HG03175 (cell line): ENCODE measurements at regions not wholly inside any gene's neighbourhood (a gene's known extent, or its start where the extent isn't known, plus 50 kb on each side); places are given as distances from the start of the nearest gene placed in this dataset.

Experiments used
- ATAC-seq: cut with Tn5 transposase; IDR thresholded peaks from one replicate; pipeline ENCODE4 v1.9.1; 2021; ENCODE audit warnings: mild to moderate bottlenecking, moderate library complexity; ENCODE audit not compliant: unreplicated experiment

DNA sequence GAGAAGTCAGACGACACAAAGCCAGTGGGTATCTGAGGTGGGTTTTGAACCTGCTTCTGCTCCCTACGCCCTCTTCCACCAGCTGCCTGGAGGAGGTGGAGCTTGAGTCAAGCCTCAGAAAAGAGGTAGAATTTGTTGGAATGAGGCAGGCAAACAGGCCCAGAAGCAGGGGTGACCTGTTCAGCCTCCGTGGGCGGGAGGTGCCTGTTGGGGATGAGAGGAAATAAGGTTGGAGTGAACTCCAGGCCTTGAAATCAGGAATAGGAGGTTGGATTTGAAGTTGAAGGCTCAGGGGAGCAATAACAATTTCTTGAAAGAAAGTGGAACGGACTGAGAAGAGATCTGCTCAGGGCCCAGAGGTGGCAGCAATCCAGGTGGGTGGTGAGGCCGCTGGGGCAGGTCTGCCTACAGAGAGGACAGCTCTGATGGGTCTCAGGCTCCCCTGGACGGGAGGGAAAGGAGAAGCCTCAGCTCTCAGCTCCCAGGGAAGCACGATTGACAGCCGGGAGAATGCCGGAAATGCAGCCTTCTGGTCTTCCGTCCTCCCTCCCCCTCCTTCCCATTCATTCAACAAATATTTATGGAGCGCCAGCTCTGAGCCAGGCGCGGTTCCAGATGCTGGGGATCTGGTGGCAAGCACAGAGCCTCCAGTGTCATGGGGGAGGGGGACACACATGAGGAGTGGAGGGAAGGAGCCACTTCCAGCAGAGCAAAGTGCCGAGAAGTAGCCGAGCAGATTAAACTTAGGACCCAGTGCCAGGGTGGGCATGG lies 61.9 kb upstream of the CIBAR2 start:
- ATAC-seq = no peak

DNA sequence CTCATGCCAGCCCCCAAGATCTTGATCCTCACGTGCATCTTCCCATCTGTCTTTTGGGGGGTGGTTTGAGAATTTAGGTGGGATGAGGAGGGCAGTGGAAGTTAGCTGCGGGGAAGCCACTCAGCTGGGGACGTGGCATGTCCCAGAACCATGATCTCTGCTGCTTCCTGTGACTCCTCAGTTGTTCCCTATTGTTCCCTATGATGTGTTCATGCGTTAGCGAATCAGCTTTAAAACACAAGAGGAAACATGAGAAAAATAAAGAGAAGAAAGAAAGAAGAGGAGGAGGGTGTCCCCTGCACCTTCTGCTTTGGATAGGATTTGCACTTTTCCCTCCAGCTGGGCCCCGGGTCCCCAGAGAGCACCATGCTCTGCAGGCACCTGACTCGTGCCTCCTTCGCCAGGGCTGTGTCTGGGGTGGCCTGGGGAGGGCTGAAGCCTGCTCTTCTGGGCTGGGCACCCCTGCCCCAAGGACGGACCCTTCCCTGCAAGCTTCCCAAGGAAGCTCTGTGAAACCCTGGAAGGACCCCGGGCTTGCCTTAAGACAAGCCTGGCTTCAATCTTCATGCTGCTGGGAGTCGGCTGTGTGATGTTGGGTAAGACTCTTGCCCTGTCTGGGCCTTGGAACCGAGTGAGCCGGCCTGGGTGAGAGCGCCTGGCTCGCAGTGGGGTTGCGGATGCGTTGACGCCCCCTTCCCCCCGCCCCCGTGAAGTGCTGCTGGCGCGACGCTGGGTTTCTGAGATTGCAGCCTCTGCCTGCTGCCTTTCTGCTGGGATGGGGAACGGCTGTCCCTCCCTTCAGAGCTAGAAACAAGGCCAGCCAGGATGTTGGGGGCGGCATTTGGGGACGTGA lies 62.8 kb upstream of the CIBAR2 start:
- ATAC-seq = no peak

DNA sequence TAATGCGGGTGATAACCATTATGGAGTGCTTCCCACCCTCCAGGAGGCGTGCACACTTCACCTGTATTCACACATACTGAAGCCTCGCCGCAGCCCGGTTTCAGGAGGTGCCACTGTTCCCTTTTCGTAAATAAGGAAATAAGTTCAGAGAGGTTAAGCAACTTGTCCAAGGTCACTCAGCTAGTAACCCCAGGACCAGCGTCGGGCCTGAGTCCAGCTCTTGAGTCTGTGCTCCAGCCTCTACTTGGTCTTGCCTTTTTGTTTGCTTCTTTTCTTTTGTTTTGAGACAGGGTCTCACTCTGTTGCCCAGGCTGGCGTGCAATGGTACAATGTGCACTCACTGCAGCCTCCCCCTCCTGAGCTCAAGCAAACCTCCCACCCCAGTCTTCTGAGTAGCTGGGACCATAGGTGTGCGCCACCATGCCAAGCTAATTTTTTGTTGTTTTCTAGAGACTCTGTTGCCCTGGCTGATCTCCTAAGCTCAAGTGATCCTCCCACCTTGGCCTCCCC lies 63.5 kb upstream of the CIBAR2 start:
- ATAC-seq = no peak

DNA sequence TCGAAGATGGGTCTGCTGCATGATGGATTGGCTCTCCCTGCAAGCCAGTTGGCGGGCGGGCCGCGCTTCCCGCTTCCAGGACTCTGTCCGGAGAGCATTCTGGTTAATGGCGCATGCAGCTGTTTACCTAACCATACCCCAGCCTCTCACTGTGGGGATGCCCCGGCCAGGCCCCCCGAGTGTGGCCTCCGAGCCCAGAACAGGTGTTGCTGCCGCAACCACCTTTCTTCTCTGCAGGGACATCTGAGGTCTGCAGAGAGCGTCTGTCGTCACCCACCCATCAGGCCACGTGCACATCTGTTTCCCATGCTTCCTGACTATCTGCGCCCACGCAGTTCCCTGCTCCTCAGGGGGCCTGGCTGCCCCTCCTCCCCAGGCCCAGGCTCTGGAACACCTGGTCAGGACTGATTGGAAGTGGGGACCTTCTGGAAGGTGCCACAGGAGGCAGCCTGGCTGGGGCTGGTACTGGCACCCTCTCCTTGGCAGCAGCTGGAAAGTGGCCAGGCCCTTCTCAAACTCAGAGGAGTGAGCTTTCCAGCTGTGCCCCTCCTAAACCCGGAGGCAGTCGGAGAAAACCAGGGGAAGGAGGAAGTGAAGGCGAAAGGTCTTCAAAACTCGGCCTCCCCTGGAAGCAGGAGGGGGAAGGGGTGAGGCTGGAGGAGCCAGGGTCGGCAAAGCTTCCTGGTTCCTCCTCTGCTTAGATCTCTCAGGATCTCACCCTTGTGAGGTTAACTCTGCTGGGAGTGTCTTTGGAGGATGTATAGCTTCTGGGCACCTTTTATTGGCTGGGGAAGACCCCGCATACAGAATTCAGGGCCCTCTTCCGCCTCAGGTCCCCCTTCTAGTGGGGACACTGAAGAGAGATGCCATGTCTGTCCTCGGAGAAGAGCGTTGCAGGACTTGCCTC lies 64.5 kb upstream of the CIBAR2 start:
- ATAC-seq = no peak

DNA sequence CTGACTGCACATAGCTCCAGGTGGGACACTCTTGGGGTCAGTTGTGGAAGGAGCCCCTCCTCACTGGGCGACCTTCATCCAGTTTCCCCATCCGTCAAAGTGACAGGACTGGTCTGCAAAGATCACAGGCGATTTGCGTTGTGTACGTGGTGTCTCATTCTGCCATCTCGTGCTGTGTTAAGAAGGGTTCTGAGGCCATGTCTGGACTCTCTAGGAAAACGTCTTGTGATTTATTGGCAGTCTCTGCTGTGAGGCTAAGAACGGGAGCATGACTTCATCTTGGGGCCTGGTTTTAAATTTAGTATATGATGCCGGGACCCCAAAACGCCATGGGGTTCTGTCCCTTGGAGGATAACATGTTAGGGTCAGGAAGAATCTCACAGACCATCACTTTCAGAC lies 65.2 kb upstream of the CIBAR2 start:
- no peak for ATAC-seq

DNA sequence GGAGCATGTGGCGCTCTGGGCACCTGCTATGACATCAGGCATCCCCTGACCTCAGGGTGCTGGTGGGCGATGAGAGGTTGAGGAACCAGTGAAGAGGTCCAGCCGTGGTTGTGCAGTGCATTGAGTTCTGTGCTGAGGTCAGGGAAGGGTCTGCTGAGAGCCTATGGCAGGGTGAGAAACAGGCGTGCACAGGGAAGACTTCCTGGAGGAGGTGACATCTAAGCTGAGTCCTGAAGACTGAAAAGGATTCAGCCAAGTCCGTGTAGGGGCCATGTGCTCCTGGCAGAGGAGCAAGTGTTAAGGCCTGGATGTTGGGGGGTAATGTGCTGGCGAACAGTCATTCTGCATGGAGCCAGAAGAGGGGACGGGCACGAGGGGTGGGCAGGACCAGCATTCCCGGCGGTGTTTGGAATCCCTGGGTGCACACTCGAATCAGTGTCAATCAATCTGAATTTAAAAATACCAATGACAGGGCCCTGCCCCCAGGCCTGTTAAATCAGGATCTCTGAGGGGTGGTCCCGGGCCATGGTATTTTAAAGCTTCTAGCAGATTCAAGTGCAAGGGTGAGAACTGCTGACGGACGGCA lies 65.8 kb upstream of the CIBAR2 start:
- no peak for ATAC-seq

DNA sequence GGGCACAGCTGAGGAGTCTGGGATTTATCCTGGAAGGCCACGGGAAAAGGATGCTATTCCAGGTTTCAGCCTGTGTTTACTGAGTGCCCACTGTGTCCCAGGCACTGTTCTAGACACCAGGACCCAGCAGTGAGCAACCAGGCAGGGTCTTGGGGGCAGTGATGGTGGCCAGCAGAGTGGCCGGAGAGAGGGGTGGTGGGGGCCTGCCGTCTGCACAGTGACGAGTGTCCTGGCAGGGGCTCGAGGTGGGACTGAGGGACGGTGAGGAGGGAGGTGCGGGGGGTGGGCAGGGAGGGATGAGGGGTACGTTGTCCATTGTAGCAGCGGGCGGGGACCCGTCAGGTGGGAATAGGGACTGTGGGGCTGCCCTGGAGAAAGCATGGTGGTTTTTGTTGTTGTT lies 66.3 kb upstream of the CIBAR2 start:
- ATAC-seq = no peak

DNA sequence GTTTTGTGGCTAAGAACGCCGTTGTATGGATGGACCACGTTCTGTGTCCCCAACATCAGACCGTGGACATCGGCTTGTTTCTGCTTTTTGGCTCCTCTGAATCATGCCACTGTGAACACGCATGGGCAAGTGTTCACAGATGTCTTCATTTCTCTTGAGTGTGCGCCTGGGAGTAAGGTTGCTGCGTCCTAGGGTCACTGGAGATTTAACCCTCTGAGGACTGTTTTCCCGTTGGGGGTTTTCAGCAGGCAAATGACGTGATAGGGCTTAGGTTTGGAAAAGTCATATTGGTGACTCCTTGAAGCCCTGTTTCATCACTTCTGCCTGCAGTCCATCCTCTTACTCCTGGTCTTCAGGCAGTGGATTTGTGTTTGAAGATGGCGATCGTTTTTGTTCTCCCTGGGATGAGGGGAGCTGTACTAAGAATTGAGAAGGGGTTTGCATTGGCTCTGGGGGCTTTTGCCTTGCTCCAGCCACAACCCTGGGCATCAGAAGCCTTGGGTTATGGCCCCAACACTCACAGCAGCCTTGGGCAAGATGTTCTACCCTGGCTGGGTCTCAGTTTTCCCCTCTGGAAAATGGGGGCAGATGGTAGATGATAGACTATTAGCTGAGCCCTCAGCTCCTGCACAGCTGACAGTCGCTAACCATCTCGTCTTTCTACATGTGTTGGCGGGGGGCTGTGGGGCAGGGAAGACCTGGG lies 67.2 kb upstream of the CIBAR2 start:
- ATAC-seq = no peak

DNA sequence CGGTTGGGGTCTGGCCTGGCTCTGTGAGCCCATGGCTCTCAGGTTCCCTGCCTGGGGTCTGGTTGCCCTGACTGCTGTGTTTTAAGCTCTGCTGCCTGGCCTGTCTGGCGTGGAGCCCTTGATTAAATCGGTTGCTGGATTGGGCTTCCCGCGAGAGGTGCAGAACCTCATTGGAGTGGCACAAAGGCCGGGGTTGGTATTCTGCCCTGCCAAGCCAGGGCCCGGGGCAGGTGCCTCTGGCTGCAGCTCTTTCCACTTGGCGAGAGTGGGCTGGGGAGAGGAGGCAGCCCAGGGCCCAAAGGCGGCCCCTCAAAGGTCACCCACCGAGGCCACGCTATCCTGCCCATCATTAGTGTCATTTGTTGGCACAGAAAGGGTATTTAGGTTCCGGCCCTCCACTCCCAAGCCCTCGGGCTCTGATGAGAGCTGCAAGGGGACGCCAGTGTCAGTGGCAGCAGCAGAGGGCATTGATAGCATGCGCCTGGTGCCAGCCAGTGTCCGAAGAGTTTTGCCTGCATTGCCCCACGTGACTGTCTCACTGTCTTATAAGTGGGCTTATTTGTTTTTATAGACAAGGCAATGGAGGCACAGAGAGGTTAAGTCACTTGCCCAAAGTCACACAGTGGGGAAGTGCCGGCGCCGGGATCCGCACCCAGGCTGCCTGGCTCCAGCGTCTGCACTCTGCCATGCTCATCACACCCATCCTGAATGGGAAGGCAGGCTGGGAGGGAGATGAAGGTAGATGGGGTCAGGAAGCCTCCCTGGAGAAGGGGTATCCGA lies 68.0 kb upstream of the CIBAR2 start:
- no peak for ATAC-seq

DNA sequence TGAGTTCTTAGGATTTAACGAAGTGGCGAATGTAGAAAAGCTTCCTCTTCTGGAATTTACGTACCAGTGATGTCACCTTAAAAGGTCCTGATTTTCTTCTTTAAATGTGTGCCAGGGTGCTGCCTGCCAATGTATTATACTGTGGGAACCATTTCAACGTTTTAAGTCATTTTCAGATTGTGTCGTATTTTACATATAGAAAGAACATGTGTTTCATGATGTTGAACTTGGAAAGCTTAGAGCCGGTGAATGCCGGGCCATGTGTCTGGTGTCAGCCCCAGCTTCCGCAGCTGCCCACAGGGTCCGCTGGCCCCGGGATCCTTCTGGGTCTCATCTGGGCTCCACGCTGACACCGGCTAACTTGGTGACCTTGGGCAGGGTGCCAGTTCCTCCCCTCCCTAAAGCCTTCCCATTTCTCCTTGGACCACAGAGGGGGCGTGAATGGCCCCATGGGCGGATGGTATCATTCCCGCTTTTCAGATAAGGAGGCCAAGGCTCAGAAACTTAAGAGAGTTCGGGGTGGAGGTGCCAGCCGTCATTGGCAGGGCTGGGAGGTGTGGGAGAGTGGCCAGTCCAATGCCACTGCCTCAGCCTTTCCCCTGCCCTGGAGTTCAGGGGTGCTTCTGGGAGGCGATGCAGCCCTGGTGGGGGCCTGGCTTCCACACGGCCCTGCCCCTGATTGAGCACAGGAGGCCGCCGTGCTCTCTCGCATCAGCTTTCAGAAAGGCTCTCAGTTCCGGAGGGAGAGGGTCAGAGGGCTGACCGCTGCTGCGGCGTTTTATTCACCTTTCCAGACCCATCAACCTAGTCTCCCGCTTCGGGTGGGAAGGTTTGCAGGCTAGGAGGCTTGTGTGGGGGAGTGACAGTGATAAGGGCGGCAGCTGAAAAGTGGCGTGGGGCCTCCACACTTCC lies 68.8 kb upstream of the CIBAR2 start:
- ATAC-seq = no peak

DNA sequence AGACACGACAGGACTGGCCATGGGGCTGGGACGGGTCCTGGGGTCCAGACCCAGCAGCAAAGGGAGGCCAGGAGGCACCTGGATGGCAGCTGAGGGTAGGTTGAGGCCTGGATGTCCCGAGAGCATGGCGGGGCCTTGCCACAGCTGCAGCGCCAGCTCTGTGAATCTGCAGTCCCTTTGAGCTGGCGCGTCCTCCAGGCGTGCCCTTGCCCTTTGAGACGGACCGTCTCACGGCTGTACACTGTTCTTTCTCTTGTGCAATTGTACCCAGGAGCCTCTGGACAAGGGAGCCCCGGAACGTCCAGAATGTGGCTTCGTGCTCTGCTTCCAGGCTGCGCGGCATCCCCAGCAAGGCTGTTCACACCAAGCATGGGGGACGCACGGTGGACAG lies 69.5 kb upstream of the CIBAR2 start:
- ATAC-seq = no peak

DNA sequence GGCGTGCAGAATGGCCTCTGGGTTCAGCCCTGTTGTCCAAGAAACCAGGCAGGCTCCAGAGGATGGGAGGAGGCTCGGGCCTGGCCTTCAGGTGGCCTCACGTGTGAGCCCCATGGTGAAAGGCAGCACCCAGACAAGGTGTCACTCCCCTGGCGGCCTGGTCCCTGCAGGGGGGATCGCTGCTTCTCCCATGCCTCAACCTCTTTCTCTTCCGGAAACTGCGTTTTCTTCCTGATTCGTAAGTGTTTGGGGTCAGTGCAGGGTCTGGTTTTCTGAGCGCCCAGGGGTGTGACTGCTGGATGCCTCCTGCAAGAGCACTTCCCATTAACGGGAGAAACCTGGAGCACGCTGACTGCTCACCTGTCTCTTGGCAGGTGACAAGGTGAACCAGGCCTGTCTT lies 70.0 kb upstream of the CIBAR2 start:
- ATAC-seq = no peak

DNA sequence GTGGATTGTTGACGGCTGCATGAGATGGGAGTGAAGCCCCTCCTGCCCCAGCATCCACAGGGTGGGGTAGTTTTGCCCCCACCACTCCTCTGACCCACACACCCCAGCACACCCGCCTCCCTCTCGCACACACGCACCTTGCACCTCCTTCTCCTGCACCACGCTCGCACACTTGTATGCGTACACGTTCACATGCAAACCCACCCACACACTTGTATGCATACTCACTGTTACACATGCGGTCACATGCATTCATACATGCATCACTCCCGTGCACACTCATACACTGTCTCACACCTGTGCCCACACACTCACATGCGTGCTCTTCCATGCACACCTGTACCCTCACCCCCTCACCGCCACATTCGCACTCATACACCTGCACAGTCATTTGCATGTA lies 70.5 kb upstream of the CIBAR2 start:
- no peak for ATAC-seq

DNA sequence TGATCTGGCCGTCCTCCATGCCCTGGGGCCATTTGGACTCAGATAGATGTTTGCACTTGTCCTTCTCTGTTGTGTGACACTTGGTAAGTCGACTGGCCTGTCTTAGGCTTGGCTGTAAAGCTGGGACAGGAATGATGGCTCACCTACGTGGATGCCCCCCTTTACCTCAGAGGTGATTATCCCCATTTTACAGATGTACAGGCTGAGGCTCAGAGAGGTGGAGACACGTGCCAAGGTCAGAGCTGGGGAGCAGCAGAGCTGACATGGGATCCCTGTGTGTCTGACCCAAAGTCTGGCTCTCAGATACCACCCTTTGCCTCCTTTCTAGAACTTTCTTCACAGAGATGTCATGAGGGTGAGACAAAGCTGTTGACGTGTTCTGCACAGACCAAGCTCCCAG lies 71.3 kb upstream of the CIBAR2 start:
- ATAC-seq = no peak

DNA sequence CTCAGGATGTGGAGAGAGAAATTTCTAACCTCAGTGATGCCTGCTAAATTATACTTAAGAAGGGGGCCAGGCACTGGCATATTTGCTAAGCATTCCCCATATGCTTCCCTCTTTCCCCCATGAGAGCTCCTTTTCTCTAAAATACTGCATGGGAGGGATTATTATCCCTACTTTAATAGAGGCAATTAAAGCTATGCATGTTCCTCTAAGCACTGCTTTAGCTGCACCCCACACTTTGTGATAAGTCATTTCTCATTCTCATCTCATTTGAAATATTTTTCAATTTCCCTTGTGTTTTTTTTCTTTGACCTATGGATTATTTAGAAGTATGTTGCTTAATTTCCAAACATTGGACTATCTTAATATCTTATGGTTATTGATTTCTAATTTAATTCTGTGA lies 72.1 kb upstream of the CIBAR2 start:
- ATAC-seq = no peak

DNA sequence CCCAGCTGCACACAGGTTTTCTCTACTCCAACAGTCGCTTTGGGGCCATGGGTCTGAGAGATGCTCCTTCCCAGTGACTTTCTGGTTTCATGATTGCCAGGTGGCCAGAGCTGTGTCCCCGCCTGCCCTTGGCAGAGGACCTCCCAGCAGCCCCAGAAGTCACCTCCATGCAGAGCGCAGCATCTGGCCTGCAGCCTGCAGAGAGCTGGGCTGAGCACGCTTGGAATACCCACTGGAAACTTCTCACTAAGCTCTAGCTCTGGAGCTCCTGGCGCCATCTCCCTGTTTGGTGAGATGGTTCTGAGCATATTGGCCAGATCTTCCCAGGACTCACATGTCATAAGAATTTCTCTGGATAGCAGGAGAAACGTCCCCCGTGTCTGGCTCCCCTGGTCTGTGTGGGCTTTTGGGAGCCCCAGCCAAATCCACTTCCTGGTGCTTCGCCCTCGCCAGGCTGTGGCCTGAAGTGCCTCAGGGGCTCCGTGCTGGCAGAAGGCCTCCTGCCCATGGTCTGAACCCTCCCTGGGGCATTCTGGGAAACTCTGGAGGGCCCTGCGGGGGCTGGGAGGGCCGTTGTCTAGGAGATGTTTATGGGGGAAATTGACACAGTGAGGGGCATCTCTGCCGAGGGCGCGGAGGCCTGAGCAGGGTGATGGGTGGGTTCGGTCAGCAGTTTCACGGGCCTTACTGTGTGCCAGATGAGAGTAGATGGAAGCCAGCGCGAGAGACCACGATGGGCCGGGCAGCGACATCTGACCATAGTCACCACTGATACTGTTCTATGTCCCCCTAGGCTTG lies 73.2 kb upstream of the CIBAR2 start:
- no peak for ATAC-seq

DNA sequence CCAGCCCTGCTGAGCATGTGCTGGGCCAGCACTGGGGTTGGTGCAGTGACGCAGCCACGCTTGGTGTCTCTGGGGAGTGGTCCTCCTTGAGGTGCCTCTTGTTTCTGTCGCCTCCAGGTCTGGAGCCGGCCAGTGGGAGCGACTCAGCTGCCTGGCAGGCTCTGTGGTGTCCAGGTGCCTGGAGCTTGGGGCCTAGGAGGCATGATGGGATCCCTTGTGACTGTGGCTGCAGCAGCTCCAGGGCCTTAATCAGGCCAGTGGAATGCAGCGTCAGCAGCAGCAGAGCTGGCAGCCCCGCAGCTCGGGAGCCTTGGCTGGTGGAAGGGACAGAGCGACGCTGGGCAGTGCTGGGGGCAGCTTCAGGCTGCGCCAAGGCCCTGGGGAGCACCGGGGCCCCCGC lies 74.7 kb upstream of the CIBAR2 start:
- ATAC-seq = no peak

DNA sequence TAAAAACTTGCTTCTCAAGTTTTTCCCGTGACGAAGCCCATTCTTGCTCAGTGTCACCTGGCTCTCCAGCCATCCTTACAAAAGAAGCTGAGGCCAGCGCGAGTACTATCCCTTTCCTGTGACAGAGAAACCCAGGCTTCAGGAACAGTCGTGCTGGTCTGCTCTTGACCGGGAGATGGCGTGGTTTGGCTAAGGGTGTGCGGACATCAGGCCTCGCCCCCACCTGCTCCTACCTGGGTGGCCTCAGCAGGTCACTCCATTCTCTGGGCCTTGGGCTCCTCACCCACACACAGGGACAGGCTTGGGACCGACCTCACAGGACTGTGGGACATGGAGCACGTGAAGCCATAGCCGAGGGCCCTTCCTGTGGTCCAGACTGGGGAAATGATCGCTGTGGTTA lies 75.2 kb upstream of the CIBAR2 start:
- ATAC-seq = no peak
